ENCODE measurements at regions not wholly inside any gene's neighbourhood (a gene's known extent, or its start where the extent isn't known, plus 50 kb on each side); places are given as distances from the start of the nearest gene placed in this dataset.
"Not testable (repeated sequence)": the region's sequence is repeated elsewhere in the genome, so short reads cannot be mapped to it uniquely, and the experiment has no call there.

DNA sequence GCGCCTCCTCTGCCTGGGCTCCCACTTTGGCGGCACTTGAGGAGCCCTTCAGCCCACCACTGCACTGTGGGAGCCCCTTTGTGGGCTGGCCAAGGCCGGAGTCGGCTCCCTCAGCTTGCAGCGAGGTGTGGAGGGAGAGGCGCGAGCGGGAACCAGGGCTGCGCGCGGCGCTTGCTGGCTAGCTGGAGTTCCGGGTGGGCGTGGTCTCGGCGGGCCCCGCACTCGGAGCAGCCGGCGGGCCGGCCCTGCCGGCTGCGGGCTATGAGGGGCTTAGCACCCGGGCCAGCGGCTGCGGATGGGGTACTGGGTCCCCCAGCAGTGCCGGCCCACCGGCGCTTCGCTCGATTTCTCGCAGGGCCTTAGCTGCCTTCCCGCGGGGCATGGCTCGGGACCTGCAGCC lies 344.5 kb downstream of the NYAP2 start:
- TF ChIP-seq, protein P1, sequence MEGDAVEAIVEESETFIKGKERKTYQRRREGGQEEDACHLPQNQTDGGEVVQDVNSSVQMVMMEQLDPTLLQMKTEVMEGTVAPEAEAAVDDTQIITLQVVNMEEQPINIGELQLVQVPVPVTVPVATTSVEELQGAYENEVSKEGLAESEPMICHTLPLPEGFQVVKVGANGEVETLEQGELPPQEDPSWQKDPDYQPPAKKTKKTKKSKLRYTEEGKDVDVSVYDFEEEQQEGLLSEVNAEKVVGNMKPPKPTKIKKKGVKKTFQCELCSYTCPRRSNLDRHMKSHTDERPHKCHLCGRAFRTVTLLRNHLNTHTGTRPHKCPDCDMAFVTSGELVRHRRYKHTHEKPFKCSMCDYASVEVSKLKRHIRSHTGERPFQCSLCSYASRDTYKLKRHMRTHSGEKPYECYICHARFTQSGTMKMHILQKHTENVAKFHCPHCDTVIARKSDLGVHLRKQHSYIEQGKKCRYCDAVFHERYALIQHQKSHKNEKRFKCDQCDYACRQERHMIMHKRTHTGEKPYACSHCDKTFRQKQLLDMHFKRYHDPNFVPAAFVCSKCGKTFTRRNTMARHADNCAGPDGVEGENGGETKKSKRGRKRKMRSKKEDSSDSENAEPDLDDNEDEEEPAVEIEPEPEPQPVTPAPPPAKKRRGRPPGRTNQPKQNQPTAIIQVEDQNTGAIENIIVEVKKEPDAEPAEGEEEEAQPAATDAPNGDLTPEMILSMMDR (IDR thresholded peaks at IDR 0.05): not testable (repeated sequence)
- not testable (repeated sequence) for TF ChIP-seq POLR2A (IDR thresholded peaks at IDR 0.05)
